Ovary (tissue), 3 donors: ENCODE measurements at regions not wholly inside any gene's neighbourhood (a gene's known extent, or its start where the extent isn't known, plus 50 kb on each side); places are given as distances from the start of the nearest gene placed in this dataset.

Experiments used
- EP300 ChIP-seq: sonication (generic); formaldehyde crosslinking; IDR thresholded peaks from one replicate; pipeline ENCODE4 v1.6.1; 2017; ENCODE audit warnings: antibody characterized with exemption
- POLR2A ChIP-seq: fragments of 450-650 bp; IDR thresholded peaks from one replicate; pipeline ENCODE4 v1.6.1; 2017; ENCODE audit warnings: antibody characterized with exemption, mild to moderate bottlenecking, moderate library complexity
- TF ChIP-seq, protein P1 (sequence below), 3 donors: fragments of 450-650 bp in 2 of 3; fragments of 200-600 bp in 1 of 3; IDR thresholded peaks; one replicate each; pipeline versions ENCODE4 v1.5.1 to v1.8.0; 2016 to 2022; ENCODE audit warnings: antibody characterized with exemption in 3 of 3, mild to moderate bottlenecking in 1 of 3
- donor health status: DM: no; HTN: no; CAD: no.

- TF ChIP-seq, protein P1, sequence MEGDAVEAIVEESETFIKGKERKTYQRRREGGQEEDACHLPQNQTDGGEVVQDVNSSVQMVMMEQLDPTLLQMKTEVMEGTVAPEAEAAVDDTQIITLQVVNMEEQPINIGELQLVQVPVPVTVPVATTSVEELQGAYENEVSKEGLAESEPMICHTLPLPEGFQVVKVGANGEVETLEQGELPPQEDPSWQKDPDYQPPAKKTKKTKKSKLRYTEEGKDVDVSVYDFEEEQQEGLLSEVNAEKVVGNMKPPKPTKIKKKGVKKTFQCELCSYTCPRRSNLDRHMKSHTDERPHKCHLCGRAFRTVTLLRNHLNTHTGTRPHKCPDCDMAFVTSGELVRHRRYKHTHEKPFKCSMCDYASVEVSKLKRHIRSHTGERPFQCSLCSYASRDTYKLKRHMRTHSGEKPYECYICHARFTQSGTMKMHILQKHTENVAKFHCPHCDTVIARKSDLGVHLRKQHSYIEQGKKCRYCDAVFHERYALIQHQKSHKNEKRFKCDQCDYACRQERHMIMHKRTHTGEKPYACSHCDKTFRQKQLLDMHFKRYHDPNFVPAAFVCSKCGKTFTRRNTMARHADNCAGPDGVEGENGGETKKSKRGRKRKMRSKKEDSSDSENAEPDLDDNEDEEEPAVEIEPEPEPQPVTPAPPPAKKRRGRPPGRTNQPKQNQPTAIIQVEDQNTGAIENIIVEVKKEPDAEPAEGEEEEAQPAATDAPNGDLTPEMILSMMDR (IDR thresholded peaks at IDR 0.05) = no peak
- TF ChIP-seq POLR2A (no peak), EP300 (no peak)
These were observed 446.0 kb downstream of the HACE1 start for GRCh38 chr6:104413767-104414166.
